Heart left ventricle (tissue), 13 donors: ENCODE measurements at regions not wholly inside any gene's neighbourhood (a gene's known extent, or its start where the extent isn't known, plus 50 kb on each side); places are given as distances from the start of the nearest gene placed in this dataset.

Experiments used
- CTCF ChIP-seq, 12 donors: fragments of 200-600 bp; sonication (generic) in 4 of 12; IDR thresholded peaks; one replicate each; pipeline versions ENCODE4 v1.5.0 to v1.8.0; 2018 to 2022; ENCODE audit warnings: antibody characterized with exemption in 12 of 12, mild to moderate bottlenecking in 5 of 12
- POLR2A ChIP-seq, 2 donors: fragments of 450-650 bp; IDR thresholded peaks; one replicate each; pipeline ENCODE4 v1.6.1; 2017; ENCODE audit warnings: antibody characterized with exemption in 2 of 2, mild to moderate bottlenecking in 2 of 2, moderate library complexity in 2 of 2
- donor health status: ischemic (EF 13 %, LVEDD 7.1; RV severe dilation, severe dysfunction).
- donor health status: DM: no; HTN: yes; CAD: no.
- donor health status: DM: no; HTN: no; CAD: no.
- donor health status: ischemic (EF 25% LVEDD 6.9; RV normal size, moderate dysfunction).
- donor health status: ischemic (EF 25% LVEDD 5.7; RV mildly dilated, moderate dysfunction).
- donor health status: ischemic (EF 35%, LVEDD 5.7; RV mildly dilated, moderate dysfunction).
- donor health status: nonischemic (EF 11% LVEDD 7.7; RV severe dilation, severe dysfunction).
- donor health status: DM: yes; HTN: yes; CAD: no.
- donor health status: PGD.
- donor health status: ischemic (EF 29% LVEDD 5.4; RV normal size, mild dysfunction).
- donor health status: nonischemic (EF 23%, LVEDD 6.1; RV moderate dilation, normal function).

GRCh38 chr2:2734308-2734707, 403.2 kb upstream of the MYT1L start:
- TF ChIP-seq CTCF (IDR thresholded peaks at IDR 0.05) (no peak), POLR2A (IDR thresholded peaks at IDR 0.05) (no peak)
